ENCODE measurements at regions not wholly inside any gene's neighbourhood (a gene's known extent, or its start where the extent isn't known, plus 50 kb on each side); places are given as distances from the start of the nearest gene placed in this dataset.

- TF ChIP-seq ZNF654 (tag by site-specific recombination; IDR thresholded peaks at IDR 0.05; ENCODE audit: low read depth) (peak; percentile 76), ZNF785 (tag by site-specific recombination; IDR thresholded peaks at IDR 0.05) (no peak)
- Histone ChIP-seq H3K36me3 (ENCODE audit: control insufficient read depth in 2 of 2, insufficient read depth in 1 of 2, low read length in 2 of 2) (no peaks in the 10 kb centered on the region), H3K27ac (ENCODE audit: extremely low read depth, low read depth, low read length) (no peak overlapping the region), H3K9me3 (ENCODE audit: control insufficient read depth, insufficient read depth, low read depth, low read length) (no peaks in the 10 kb centered on the region), H3K4me3 (ENCODE audit: low read depth, low read length) (no peak overlapping the region), H3K4me1 (ENCODE audit: control insufficient read depth, insufficient read depth, low read length) (no peaks in the 10 kb centered on the region)
- ChIA-PET POLR2A (no interaction called here), CTCF (interaction anchor here (0.6 to 2.6 kb wide), 4 partner anchors 18 to 582 kb away, joined by 3 to 19 read pairs (median 3); no protein-coding TSS in a partner anchor)
These were observed 248.1 kb downstream of the C4orf33 start for GRCh38 chr4:129344058-129344457.

GRCh38 chr4:129345609-129346008, 249.7 kb downstream of the C4orf33 start:
- POLR2A ChIA-PET: no interaction called here
- Histone ChIP-seq H3K9me3 (ENCODE audit: control insufficient read depth, insufficient read depth, low read depth, low read length) (no peaks in the 10 kb centered on the region), H3K27ac (ENCODE audit: extremely low read depth, low read depth, low read length) (no peak overlapping the region), H3K36me3 (ENCODE audit: control insufficient read depth in 2 of 2, insufficient read depth in 1 of 2, low read length in 2 of 2) (no peaks in the 10 kb centered on the region), H3K4me1 (ENCODE audit: control insufficient read depth, insufficient read depth, low read length) (no peaks in the 10 kb centered on the region), H3K4me3 (ENCODE audit: low read depth, low read length) (no peak overlapping the region)
- CTCF ChIA-PET: no interaction called here
- TF ChIP-seq ZSCAN4 (tag by site-specific recombination; IDR thresholded peaks at IDR 0.05) (no peak), GLIS1 (tag by site-specific recombination; IDR thresholded peaks at IDR 0.05) (no peak), ZNF398 (tag by site-specific recombination; IDR thresholded peaks at IDR 0.05) (no peak), ZBTB20 (tag by site-specific recombination; IDR thresholded peaks at IDR 0.05) (no peak), SALL2 (tag by site-specific recombination; IDR thresholded peaks at IDR 0.05; ENCODE audit: borderline replicate concordance) (no peak), ZNF184 (tag by site-specific recombination; IDR thresholded peaks at IDR 0.05) (no peak), ZNF530 (tag by site-specific recombination; IDR thresholded peaks at IDR 0.05; ENCODE audit: low read depth) (no peak), ZNF704 (tag by site-specific recombination; IDR thresholded peaks at IDR 0.05) (no peak), ZNF266 (tag by site-specific recombination; IDR thresholded peaks at IDR 0.05; ENCODE audit: low read depth) (no peak), ZNF132 (tag by site-specific recombination; IDR thresholded peaks at IDR 0.05; ENCODE audit: borderline replicate concordance) (no peak), ZNF677 (tag by site-specific recombination; IDR thresholded peaks at IDR 0.05) (no peak)

- TF ChIP-seq ZBTB21 (tag by site-specific recombination; IDR thresholded peaks at IDR 0.05) (no peak), ZFP3 (tag by site-specific recombination; IDR thresholded peaks at IDR 0.05; ENCODE audit: low read depth) (no peak), ZNF768 (tag by site-specific recombination; IDR thresholded peaks at IDR 0.05) (no peak), ZNF639 (tag by site-specific recombination; IDR thresholded peaks at IDR 0.05) (no peak), ZFHX2 (tag by site-specific recombination; conservative IDR thresholded peaks at IDR 0.05) (no peak), ZXDB (tag by site-specific recombination; IDR thresholded peaks at IDR 0.05) (no peak), ZNF664 (tag by site-specific recombination; IDR thresholded peaks at IDR 0.05) (no peak), ZNF792 (tag by site-specific recombination; IDR thresholded peaks at IDR 0.05) (no peak), ZNF449 (tag by site-specific recombination; IDR thresholded peaks at IDR 0.05) (no peak), ZNF146 (tag by site-specific recombination; IDR thresholded peaks at IDR 0.05) (no peak), ZNF513 (tag by site-specific recombination; IDR thresholded peaks at IDR 0.05) (no peak)
- no peaks in the 10 kb centered on the region for H3K4me1 ChIP-seq (ENCODE audit: control insufficient read depth, insufficient read depth, low read length)
- no peaks in the 10 kb centered on the region for H3K9me3 ChIP-seq (ENCODE audit: control insufficient read depth, insufficient read depth, low read depth, low read length)
- H3K27ac ChIP-seq (ENCODE audit: extremely low read depth, low read depth, low read length): no peak overlapping the region
- CTCF ChIA-PET: no interaction called here
- H3K4me3 ChIP-seq (ENCODE audit: low read depth, low read length): no peak overlapping the region
- POLR2A ChIA-PET: no interaction called here
- no peaks in the 10 kb centered on the region for H3K36me3 ChIP-seq (ENCODE audit: control insufficient read depth in 2 of 2, insufficient read depth in 1 of 2, low read length in 2 of 2)
These were observed 250.1 kb downstream of the C4orf33 start for GRCh38 chr4:129346036-129346435.

Measured in HEK293 (cell line).